CD14-positive monocyte (primary cell): ENCODE measurements at regions not wholly inside any gene's neighbourhood (a gene's known extent, or its start where the extent isn't known, plus 50 kb on each side); places are given as distances from the start of the nearest gene placed in this dataset.

ENCODE experiments used
- DNase-seq, 3 donors: peaks; one replicate each; pipeline ENCODE4 v3.0.0-alpha.2; 2011 to 2022
- H2AFZ ChIP-seq: 2 replicates; pipeline ENCODE4 v1.6.0; 2012; ENCODE audit warnings: mild to moderate bottlenecking, low read depth, low read length, inconsistent platforms; ENCODE audit not compliant: insufficient read depth, poor library complexity, severe bottlenecking
- H3K27ac ChIP-seq, 2 donors: 1 replicate in 1 of 2; 2 replicates in 1 of 2; pipeline ENCODE4 v1.5.1; 2012 to 2013; ENCODE audit warnings: low read length in 2 of 2, control low read depth in 1 of 2, inconsistent platforms in 1 of 2, low read depth in 1 of 2, mild to moderate bottlenecking in 1 of 2
- H3K27me3 ChIP-seq, 2 donors: one replicate each; pipeline versions ENCODE4 v1.6.0 to v1.6.1; 2011 to 2013; ENCODE audit warnings: low read length in 2 of 2; ENCODE audit not compliant: control insufficient read depth in 2 of 2, insufficient read depth in 2 of 2
- H3K36me3 ChIP-seq, 2 donors: replicated peaks in 1 of 2; 1 replicate in 1 of 2; 2 replicates in 1 of 2; pipeline versions ENCODE4 v1.5.1 to v1.6.1; 2012 to 2013; ENCODE audit warnings: low read length in 2 of 2, control low read depth in 1 of 2, inconsistent platforms in 1 of 2, mild to moderate bottlenecking in 1 of 2; ENCODE audit not compliant: insufficient read depth in 2 of 2, control insufficient read depth in 1 of 2
- H3K4me1 ChIP-seq, 2 donors: 1 replicate in 1 of 2; 2 replicates in 1 of 2; pipeline versions ENCODE4 v1.5.1 to v1.6.1; 2012 to 2013; ENCODE audit warnings: low read length in 2 of 2, control low read depth in 1 of 2, inconsistent platforms in 1 of 2, mild to moderate bottlenecking in 1 of 2, moderate library complexity in 1 of 2; ENCODE audit not compliant: insufficient read depth in 2 of 2, control insufficient read depth in 1 of 2
- H3K4me2 ChIP-seq: replicated peaks from 2 replicates; pipeline ENCODE3; 2012; ENCODE audit warnings: low read length, moderate library complexity, mild to moderate bottlenecking; ENCODE audit not compliant: poor library complexity, severe bottlenecking; ENCODE audit errors: extremely low read depth
- H3K4me3 ChIP-seq, 3 experiments: fragments of 200-600 bp in 1 of 3; sonication (generic) in 1 of 3; replicated peaks in 1 of 3; 1 replicate in 2 of 3; 2 replicates in 1 of 3; pipeline ENCODE4 v1.5.1; 2011 to 2013; ENCODE audit warnings: low read length in 3 of 3, mild to moderate bottlenecking in 3 of 3, control low read depth in 2 of 3, low read depth in 2 of 3, inconsistent platforms in 1 of 3, moderate library complexity in 1 of 3
- H3K79me2 ChIP-seq: 2 replicates; pipeline ENCODE4 v1.6.0; 2012; ENCODE audit warnings: mild to moderate bottlenecking, control low read depth, inconsistent platforms, low read length, moderate library complexity; ENCODE audit not compliant: insufficient read depth
- H3K9ac ChIP-seq: 2 replicates; pipeline ENCODE4 v1.6.0; 2017; ENCODE audit warnings: low read length, mild to moderate bottlenecking; ENCODE audit not compliant: insufficient read depth, poor library complexity, severe bottlenecking
- H3K9me3 ChIP-seq, 2 donors: replicated peaks in 1 of 2; 1 replicate in 1 of 2; 2 replicates in 1 of 2; pipeline versions ENCODE4 v1.5.1 to v1.6.1; 2012 to 2013; ENCODE audit warnings: low read length in 2 of 2, control low read depth in 1 of 2; ENCODE audit not compliant: control insufficient read depth in 1 of 2, insufficient read depth in 1 of 2
- H4K20me1 ChIP-seq: 2 replicates; pipeline ENCODE4 v1.6.0; 2012; ENCODE audit warnings: mild to moderate bottlenecking, low read length, control low read depth, moderate library complexity; ENCODE audit not compliant: insufficient read depth
- H3K27ac Mint-ChIP-seq, 7 donors: one replicate each; pipeline ENCODE4 v1.8.0; 2020; ENCODE audit warnings: mild to moderate bottlenecking in 7 of 7, mixed read lengths in 7 of 7, moderate library complexity in 6 of 7, inconsistent platforms in 2 of 7
- H3K27me3 Mint-ChIP-seq, 3 donors: one replicate each; pipeline ENCODE4 v1.8.0; 2021 to 2022; ENCODE audit warnings: low read depth in 3 of 3, mild to moderate bottlenecking in 3 of 3, mixed read lengths in 3 of 3, moderate library complexity in 3 of 3, inconsistent platforms in 1 of 3
- H3K36me3 Mint-ChIP-seq, 2 donors: one replicate each; pipeline ENCODE4 v1.8.0; 2020; ENCODE audit warnings: mixed read lengths in 2 of 2, inconsistent platforms in 1 of 2, mild to moderate bottlenecking in 1 of 2
- H3K4me1 Mint-ChIP-seq: one replicate; pipeline ENCODE4 v1.8.0; 2020; ENCODE audit warnings: mild to moderate bottlenecking, mixed read lengths
- H3K4me3 Mint-ChIP-seq, 2 donors: one replicate each; pipeline ENCODE4 v1.8.0; 2020; ENCODE audit warnings: mild to moderate bottlenecking in 2 of 2, mixed read lengths in 2 of 2, moderate library complexity in 1 of 2
- H3K9me3 Mint-ChIP-seq, 7 donors: one replicate each; pipeline ENCODE4 v1.8.0; 2020 to 2022; ENCODE audit warnings: mixed read lengths in 7 of 7, mild to moderate bottlenecking in 6 of 7, moderate library complexity in 6 of 7, inconsistent platforms in 2 of 7
- WGBS: methylation state at CpG from one replicate; pipeline ENCODE4 v1.1.5; 2013; ENCODE audit warnings: missing lambda C conversion rate; ENCODE audit not compliant: insufficient coverage; 5-methylcytosine and 5-hydroxymethylcytosine counted together
- intact Hi-C, 2 donors: fragments of 100-400 bp; cut with micrococcal nuclease; formaldehyde crosslinking; loops; one replicate each; pipeline versions ENCODE4 v1.15.0 to v1.15.1; 2023
- TF ChIP-seq, protein P1 (sequence below): fragments of 200-600 bp; IDR thresholded peaks from one replicate; pipeline ENCODE4 v1.8.0; 2022; ENCODE audit warnings: antibody characterized with exemption, mild to moderate bottlenecking

DNA sequence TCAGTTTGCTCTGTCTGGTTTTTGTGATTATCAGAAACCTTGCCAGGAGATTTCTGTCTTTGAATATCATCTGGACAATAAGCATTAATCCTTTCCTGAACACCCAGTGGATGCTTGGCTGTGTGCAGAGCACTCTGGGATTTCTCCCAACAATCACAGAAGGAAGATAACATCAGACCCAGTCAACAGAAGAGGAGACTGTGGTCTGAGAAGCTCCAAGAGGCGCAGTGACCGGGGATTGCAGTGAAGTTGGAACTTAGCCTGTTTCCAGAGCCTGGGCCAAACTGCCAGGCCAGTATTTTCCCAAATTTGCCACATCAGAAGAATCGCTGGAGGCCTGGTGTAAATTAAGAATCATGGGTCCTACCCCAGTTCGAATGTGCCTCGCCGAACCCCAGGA lies 264.7 kb downstream of the C16orf95 start:
- Mint-ChIP-seq H3K4me3 (peak overlapping the region in 1 of 2 donors; percentile 56), H3K4me1 (no peaks in the 10 kb centered on the region), H3K36me3 (no peaks in the 10 kb centered on the region), H3K27me3 (peaks cover 21 to 40% (median 28%) of the 10 kb centered on the region in 3 donors), H3K27ac (no peak overlapping the region), H3K9me3 (peaks cover 2 to 11% (median 5%) of the 10 kb centered on the region in 7 donors)
- 78% methylated on average over 3 of the region's 6 CpGs for WGBS
- intact Hi-C loops, result no loop called here
- no peaks in the 10 kb centered on the region for H3K79me2 ChIP-seq
- H3K9ac ChIP-seq, result no peak overlapping the region
- TF ChIP-seq, protein P1, sequence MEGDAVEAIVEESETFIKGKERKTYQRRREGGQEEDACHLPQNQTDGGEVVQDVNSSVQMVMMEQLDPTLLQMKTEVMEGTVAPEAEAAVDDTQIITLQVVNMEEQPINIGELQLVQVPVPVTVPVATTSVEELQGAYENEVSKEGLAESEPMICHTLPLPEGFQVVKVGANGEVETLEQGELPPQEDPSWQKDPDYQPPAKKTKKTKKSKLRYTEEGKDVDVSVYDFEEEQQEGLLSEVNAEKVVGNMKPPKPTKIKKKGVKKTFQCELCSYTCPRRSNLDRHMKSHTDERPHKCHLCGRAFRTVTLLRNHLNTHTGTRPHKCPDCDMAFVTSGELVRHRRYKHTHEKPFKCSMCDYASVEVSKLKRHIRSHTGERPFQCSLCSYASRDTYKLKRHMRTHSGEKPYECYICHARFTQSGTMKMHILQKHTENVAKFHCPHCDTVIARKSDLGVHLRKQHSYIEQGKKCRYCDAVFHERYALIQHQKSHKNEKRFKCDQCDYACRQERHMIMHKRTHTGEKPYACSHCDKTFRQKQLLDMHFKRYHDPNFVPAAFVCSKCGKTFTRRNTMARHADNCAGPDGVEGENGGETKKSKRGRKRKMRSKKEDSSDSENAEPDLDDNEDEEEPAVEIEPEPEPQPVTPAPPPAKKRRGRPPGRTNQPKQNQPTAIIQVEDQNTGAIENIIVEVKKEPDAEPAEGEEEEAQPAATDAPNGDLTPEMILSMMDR, result no peak
- no peak overlapping the region for H2AFZ ChIP-seq
- H3K27me3 ChIP-seq, result peaks cover 2 to 11% of the 10 kb centered on the region in 2 donors
- H3K27ac ChIP-seq, result no peak overlapping the region
- H4K20me1 ChIP-seq, result no peaks in the 10 kb centered on the region
- no peaks in the 10 kb centered on the region for H3K36me3 ChIP-seq
- H3K4me2 ChIP-seq, result no peak overlapping the region
- peaks cover 5 to 6% of the 10 kb centered on the region in 2 donors for H3K9me3 ChIP-seq
- no peak for DNase-seq
- H3K4me1 ChIP-seq, result no peaks in the 10 kb centered on the region
- H3K4me3 ChIP-seq, result no peak overlapping the region

DNA sequence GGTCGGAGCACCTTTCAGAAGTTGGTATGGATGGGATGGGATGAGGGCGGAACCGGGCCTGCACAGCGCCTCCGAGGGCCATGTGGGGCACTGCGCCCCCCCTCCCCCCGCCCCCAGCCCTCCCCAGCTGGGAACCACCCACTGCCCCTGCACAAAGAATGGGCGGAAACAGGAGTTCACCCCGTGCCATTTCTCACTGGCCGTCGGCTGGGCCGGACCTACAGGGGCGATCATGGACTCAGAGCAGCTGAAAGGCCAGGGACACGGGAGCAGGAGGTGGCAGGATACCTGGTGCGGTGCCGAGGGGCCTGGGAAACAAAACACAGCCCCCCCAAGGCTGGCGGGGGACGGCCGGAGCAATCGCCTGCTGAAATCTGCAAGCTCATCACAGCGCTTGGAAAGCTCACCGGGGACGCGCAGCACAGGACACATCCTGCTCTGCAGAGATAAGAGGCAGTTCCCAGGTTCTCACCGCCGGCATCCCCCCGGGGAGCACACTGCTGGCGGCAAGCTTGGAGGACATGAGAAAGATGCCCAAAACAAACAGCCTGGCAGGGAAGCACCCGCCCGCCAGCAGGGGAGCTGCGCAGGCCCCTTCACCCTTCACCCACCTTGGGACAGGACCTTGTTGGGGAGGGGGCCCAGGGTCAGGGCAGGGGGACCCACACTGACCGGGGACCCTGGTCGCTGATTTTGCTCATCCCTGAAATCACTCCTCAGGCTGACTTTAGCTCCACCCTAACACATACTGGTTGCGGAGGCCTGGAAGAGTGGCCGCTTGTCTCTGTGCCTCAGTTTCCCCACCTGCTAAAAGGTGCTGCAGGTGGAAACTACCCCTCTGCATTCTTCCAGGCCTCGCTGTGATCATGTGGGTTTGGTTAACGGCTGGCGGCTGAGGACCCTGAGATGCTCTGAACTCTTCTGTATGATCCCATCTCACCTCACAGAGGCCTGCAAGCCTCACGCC lies 263.9 kb downstream of the C16orf95 start:
- TF ChIP-seq, protein P1, result peak; percentile 11
- intact Hi-C loops, result no loop called here
- WGBS, result 8% methylated on average over 21 of the region's 39 CpGs
- no peaks in the 10 kb centered on the region for H3K79me2 ChIP-seq
- H3K9ac ChIP-seq, result no peak overlapping the region
- Mint-ChIP-seq H3K4me1 (no peaks in the 10 kb centered on the region), H3K27me3 (peaks cover 21 to 38% (median 28%) of the 10 kb centered on the region in 3 donors), H3K36me3 (no peaks in the 10 kb centered on the region), H3K9me3 (peaks cover 2 to 11% (median 5%) of the 10 kb centered on the region in 7 donors), H3K27ac (no peak overlapping the region), H3K4me3 (peak overlapping the region in 1 of 2 donors; percentile 46)
- H3K4me1 ChIP-seq, result no peaks in the 10 kb centered on the region
- no peak overlapping the region for H2AFZ ChIP-seq
- no peak overlapping the region for H3K27ac ChIP-seq
- peaks cover 2 to 11% of the 10 kb centered on the region in 2 donors for H3K27me3 ChIP-seq
- no peak overlapping the region for H3K4me2 ChIP-seq
- DNase-seq, result no peak
- H3K36me3 ChIP-seq, result no peaks in the 10 kb centered on the region
- peaks cover 5 to 6% of the 10 kb centered on the region in 2 donors for H3K9me3 ChIP-seq
- no peaks in the 10 kb centered on the region for H4K20me1 ChIP-seq
- H3K4me3 ChIP-seq, result no peak overlapping the region
